IgD-negative memory B cell (primary cell): ENCODE measurements at regions not wholly inside any gene's neighbourhood (a gene's known extent, or its start where the extent isn't known, plus 50 kb on each side); places are given as distances from the start of the nearest gene placed in this dataset.

Source experiments
- H3K27ac Mint-ChIP-seq, 3 donors: one replicate each; pipeline ENCODE4 v1.8.0; 2020 to 2022; ENCODE audit warnings: mild to moderate bottlenecking in 3 of 3, mixed read lengths in 3 of 3, moderate library complexity in 1 of 3
- H3K27me3 Mint-ChIP-seq: one replicate; pipeline ENCODE4 v1.8.0; 2021; ENCODE audit warnings: mixed read lengths
- H3K36me3 Mint-ChIP-seq: one replicate; pipeline ENCODE4 v1.8.0; 2020; ENCODE audit warnings: mild to moderate bottlenecking, mixed read lengths
- H3K4me1 Mint-ChIP-seq, 3 donors: one replicate each; pipeline ENCODE4 v1.8.0; 2020 to 2022; ENCODE audit warnings: mixed read lengths in 3 of 3, mild to moderate bottlenecking in 1 of 3
- H3K4me3 Mint-ChIP-seq, 4 donors: one replicate each; pipeline ENCODE4 v1.8.0; 2020 to 2022; ENCODE audit warnings: mild to moderate bottlenecking in 4 of 4, mixed read lengths in 4 of 4, moderate library complexity in 3 of 4
- H3K9me3 Mint-ChIP-seq, 3 donors: one replicate each; pipeline ENCODE4 v1.8.0; 2020 to 2021; ENCODE audit warnings: mixed read lengths in 3 of 3, mild to moderate bottlenecking in 1 of 3

- Mint-ChIP-seq H3K27ac (no peak overlapping the region), H3K27me3 (peaks cover 2% of the 10 kb centered on the region), H3K9me3 (peaks cover 4 to 13% (median 7%) of the 10 kb centered on the region in 3 donors), H3K4me1 (no peaks in the 10 kb centered on the region), H3K4me3 (no peak overlapping the region), H3K36me3 (no peaks in the 10 kb centered on the region)
These were observed 254.1 kb upstream of the PROX1 start for GRCh38 chr1:213733705-213734104.

DNA sequence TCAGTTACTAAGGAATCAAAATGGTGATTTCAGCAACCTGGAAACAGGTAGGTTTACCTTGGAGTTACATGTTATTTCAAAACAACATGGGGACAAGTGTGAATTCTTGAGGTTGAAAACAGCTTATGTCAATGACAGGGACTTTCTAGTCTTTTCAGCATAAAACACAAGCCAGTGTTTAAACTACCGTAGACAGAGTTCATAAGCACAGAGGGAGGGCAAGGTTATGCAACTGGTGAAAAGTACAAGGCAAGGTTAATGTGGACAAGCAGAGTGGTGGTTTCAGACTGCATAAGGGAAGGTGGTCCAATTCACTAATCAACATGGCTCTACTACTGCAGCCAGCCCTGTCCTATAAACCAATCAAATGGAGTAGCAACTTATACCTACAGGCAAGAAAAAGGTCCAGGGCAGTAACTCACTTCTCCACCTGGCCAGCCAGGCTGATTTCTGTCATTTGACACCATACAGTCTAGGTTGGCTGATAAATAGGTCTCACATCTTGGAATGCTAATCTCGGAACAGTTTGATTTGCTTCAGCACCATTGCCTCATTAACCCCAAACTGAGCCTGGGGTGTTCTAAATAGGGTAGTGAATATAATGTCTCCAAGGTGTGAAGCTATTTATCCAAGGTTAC is 250.3 kb upstream of the PROX1 start:
- H3K9me3 Mint-ChIP-seq, result peaks cover 0 to 3% (median 2%) of the 10 kb centered on the region in 3 donors
- no peak overlapping the region for H3K27ac Mint-ChIP-seq
- no peak overlapping the region for H3K4me3 Mint-ChIP-seq
- H3K27me3 Mint-ChIP-seq, result peaks cover 2% of the 10 kb centered on the region
- no peaks in the 10 kb centered on the region for H3K4me1 Mint-ChIP-seq
- no peaks in the 10 kb centered on the region for H3K36me3 Mint-ChIP-seq

DNA sequence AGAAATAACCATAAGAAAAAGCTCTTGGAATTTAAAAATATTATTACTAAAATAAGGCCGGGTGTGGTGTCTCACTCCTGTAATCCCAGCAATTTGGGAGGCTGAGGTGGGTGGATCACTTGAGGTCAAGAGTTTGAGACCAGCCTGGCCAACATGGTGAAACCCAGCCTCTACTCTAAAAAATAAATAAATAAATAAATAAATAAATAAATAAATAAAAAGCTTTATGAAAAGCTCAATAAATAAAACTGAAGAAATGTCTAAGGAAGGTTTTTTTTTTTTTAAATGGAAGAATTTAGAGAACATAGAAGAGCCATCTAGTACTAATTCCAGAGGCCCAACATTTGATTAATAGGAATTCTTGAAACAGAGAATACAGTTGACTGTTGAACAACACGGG is 249.1 kb upstream of the PROX1 start:
- Mint-ChIP-seq H3K27ac (no peak overlapping the region), H3K4me3 (no peak overlapping the region), H3K4me1 (no peaks in the 10 kb centered on the region)

GRCh38 chr1:213742992-213743391 is 244.8 kb upstream of the PROX1 start:
- peaks cover 2% of the 10 kb centered on the region for H3K27me3 Mint-ChIP-seq
- no peak overlapping the region for H3K4me3 Mint-ChIP-seq
- peaks cover 0 to 5% (median 3%) of the 10 kb centered on the region in 3 donors for H3K9me3 Mint-ChIP-seq
- no peak overlapping the region for H3K27ac Mint-ChIP-seq
- no peaks in the 10 kb centered on the region for H3K4me1 Mint-ChIP-seq
- no peaks in the 10 kb centered on the region for H3K36me3 Mint-ChIP-seq

More for the DNA sequence above, 249.1 kb upstream of the PROX1 start:
- H3K36me3 Mint-ChIP-seq, result no peaks in the 10 kb centered on the region
- peaks cover 2% of the 10 kb centered on the region for H3K27me3 Mint-ChIP-seq
- H3K9me3 Mint-ChIP-seq, result peaks cover 0 to 3% (median 3%) of the 10 kb centered on the region in 3 donors

DNA sequence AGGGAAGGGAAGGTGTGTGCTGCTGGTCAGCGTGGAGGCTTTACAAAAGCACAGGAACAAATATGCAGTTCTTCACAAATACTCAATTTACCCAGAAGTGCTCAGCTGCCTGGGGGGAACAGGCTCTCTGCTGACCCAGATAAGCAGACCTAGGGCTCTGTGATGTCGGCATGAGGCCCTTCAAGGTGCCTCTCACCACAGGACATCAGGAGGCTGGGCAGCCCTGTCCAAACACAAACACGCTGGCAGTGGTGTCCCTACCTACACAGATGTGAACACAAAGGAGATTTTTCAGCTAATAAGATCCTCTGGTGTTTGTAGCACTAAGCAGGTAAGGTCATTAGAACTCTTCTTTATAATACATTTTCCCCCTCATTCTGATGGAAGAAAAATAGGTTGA is 243.0 kb upstream of the PROX1 start:
- no peak overlapping the region for H3K27ac Mint-ChIP-seq
- no peaks in the 10 kb centered on the region for H3K36me3 Mint-ChIP-seq
- H3K9me3 Mint-ChIP-seq, result peaks cover 0 to 3% (median 2%) of the 10 kb centered on the region in 3 donors
- H3K27me3 Mint-ChIP-seq, result no peaks in the 10 kb centered on the region
- no peak overlapping the region for H3K4me3 Mint-ChIP-seq
- no peaks in the 10 kb centered on the region for H3K4me1 Mint-ChIP-seq

DNA sequence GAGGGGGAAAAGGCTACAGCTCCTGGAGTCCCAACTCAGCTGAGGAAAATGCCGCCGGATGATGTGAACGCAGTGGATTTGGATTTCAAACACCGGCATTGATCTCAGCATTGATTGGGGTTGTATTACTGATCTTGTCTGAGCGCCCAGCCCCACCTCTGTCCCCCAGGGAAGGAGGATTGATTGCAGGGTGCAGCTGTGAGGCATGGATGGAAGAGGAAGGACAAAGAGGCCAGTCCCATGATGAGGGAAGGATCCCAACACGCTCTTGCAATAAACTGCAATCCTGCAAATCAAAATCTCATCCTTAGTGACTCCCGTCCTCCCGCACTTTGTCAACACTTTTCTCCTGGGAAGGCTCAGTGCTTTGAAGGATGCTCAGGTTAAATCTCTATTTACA is 242.3 kb upstream of the PROX1 start:
- Mint-ChIP-seq H3K4me1 (no peaks in the 10 kb centered on the region), H3K27me3 (no peaks in the 10 kb centered on the region), H3K9me3 (peaks cover 0 to 5% (median 2%) of the 10 kb centered on the region in 3 donors), H3K4me3 (no peak overlapping the region), H3K27ac (no peak overlapping the region), H3K36me3 (no peaks in the 10 kb centered on the region)

DNA sequence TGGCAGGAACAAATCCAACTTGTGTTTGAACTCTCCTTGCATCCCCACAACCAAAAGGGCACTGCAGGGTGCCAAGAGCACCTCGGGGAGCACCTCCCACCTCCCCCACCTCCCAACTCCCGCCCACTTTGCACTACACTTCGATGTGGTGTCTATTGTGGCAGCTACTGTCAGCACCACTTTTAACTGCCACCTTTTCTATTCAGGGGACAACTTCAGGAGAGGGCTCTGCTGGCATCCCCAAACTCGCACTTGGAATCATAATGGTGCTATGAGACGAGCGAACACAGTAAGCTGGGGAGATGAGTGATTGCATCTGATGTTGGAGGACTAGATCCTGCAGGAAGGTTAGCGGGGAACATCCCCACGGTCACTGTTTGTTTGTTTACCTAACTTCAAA is 238.2 kb upstream of the PROX1 start:
- H3K36me3 Mint-ChIP-seq, result no peaks in the 10 kb centered on the region
- no peak overlapping the region for H3K27ac Mint-ChIP-seq
- H3K27me3 Mint-ChIP-seq, result peaks cover 1% of the 10 kb centered on the region
- peaks cover 0 to 4% (median 0%) of the 10 kb centered on the region in 3 donors for H3K9me3 Mint-ChIP-seq
- no peaks in the 10 kb centered on the region for H3K4me1 Mint-ChIP-seq
- no peak overlapping the region for H3K4me3 Mint-ChIP-seq

GRCh38 chr1:213750231-213751063 is 237.3 kb upstream of the PROX1 start:
- H3K4me3 Mint-ChIP-seq, result no peak overlapping the region

GRCh38 chr1:213751064-213751397 is 236.7 kb upstream of the PROX1 start:
- Mint-ChIP-seq H3K9me3 (peaks cover 0 to 4% (median 0%) of the 10 kb centered on the region in 3 donors), H3K36me3 (no peaks in the 10 kb centered on the region), H3K4me1 (no peaks in the 10 kb centered on the region), H3K27ac (no peak overlapping the region), H3K27me3 (peaks cover 1% of the 10 kb centered on the region), H3K4me3 (no peak overlapping the region)

More at GRCh38 chr1:213750231-213751063, 237.3 kb upstream of the PROX1 start:
- H3K27ac Mint-ChIP-seq, result no peak overlapping the region
- H3K27me3 Mint-ChIP-seq, result peaks cover 1% of the 10 kb centered on the region
- H3K4me1 Mint-ChIP-seq, result no peaks in the 10 kb centered on the region
- no peaks in the 10 kb centered on the region for H3K36me3 Mint-ChIP-seq
- H3K9me3 Mint-ChIP-seq, result peaks cover 0 to 4% (median 0%) of the 10 kb centered on the region in 3 donors

DNA sequence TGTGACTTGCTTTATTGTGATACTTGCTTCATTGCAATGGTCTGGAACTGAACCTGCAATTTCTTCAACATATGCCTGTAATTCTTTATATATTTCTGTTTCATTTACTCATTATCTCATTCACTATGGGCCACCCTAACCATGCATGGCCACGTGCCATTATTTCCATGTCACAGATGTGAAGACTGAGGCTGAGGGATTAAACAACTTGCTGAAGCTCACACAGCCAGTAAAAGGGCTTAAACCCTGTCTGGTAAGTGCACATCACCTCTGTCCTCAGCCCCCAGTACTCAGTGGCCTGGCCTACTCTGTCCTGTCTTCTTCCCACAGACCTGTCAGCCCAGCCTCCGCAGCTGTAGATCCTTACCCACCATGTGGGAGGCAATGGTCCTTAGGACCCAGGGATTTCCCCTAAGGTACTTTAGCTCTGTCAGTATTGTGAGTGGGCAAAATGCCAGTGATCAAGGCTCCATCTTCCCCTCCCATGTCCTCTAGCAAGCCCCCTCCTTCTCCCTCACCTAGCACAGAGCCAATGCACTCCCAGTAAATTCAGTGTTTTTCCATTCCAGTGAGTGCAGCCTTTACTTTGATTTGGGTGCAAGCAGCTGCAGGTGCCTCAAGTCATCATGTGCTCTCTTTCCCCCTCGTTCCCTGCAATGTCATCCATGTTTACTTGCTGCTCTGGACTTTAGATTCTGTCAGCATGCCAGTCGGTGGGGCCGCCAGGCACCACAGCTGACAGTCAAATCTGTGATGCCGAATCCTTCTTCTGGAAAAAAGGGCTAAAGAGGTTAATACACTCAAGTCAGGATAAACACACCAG is 228.2 kb upstream of the PROX1 start:
- no peak overlapping the region for H3K27ac Mint-ChIP-seq
- no peaks in the 10 kb centered on the region for H3K27me3 Mint-ChIP-seq
- peaks cover 0 to 2% (median 0%) of the 10 kb centered on the region in 3 donors for H3K9me3 Mint-ChIP-seq
- no peaks in the 10 kb centered on the region for H3K36me3 Mint-ChIP-seq
- H3K4me1 Mint-ChIP-seq, result no peaks in the 10 kb centered on the region
- H3K4me3 Mint-ChIP-seq, result no peak overlapping the region

GRCh38 chr1:213761845-213762407 is 225.8 kb upstream of the PROX1 start:
- Mint-ChIP-seq H3K36me3 (no peaks in the 10 kb centered on the region), H3K27me3 (no peaks in the 10 kb centered on the region), H3K27ac (peak overlapping the region in 1 of 3 donors; percentile 23), H3K9me3 (peaks cover 0 to 3% (median 0%) of the 10 kb centered on the region in 3 donors), H3K4me1 (no peaks in the 10 kb centered on the region), H3K4me3 (no peak overlapping the region)

- Mint-ChIP-seq H3K4me1 (no peaks in the 10 kb centered on the region), H3K27me3 (no peaks in the 10 kb centered on the region), H3K27ac (no peak overlapping the region), H3K9me3 (peaks cover 0 to 2% (median 0%) of the 10 kb centered on the region in 3 donors), H3K36me3 (peaks cover 2% of the 10 kb centered on the region), H3K4me3 (no peak overlapping the region)
These were observed 220.1 kb upstream of the PROX1 start for GRCh38 chr1:213767683-213768082.

DNA sequence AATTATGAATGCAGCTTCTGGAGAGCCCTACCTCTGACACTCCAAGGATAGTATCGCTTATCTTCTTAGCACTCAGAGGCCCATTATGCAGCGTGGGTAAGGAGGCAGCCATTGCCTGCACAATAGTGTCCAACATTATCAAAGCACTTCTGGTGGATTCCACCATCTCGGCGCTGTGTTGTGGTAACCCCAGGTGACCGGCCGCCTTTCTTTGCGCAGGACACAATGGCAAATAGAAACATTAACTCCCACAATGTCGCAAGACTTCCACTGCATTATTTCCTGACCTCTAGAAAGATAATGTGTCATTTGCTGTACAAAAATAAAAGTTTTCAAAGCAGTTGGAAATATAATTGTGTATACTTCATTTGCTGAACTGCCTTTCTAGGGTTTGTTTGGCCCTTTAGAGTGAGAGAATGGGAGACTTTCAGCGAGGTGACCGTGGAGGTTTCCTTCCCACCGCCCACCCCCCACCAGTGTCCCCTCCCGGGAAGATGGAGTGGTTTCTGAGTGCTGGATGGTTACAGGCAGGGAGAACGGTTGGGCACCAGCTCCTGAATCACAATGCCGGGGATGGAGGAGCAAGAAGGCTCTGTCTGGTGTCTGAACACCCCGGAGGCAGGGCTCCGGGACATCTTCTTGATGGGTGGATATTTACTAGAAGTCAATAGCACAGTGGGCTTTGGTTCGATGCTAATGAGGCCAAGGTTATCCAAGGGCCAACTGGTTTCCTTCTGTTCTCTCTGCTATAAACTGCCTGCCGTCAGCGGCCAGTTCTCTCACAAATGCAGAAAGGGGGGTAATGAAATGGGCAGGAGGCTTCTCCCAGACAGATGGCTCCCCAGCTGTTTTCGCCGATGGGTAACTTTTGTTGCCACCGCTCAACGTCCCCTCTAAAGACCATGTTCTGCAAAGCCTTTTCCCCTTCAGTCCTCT is 215.4 kb upstream of the PROX1 start:
- no peaks in the 10 kb centered on the region for H3K27me3 Mint-ChIP-seq
- H3K9me3 Mint-ChIP-seq, result peaks cover 0 to 5% (median 0%) of the 10 kb centered on the region in 3 donors
- no peaks in the 10 kb centered on the region for H3K36me3 Mint-ChIP-seq
- no peak overlapping the region for H3K4me3 Mint-ChIP-seq
- no peak overlapping the region for H3K27ac Mint-ChIP-seq
- H3K4me1 Mint-ChIP-seq, result no peaks in the 10 kb centered on the region

DNA sequence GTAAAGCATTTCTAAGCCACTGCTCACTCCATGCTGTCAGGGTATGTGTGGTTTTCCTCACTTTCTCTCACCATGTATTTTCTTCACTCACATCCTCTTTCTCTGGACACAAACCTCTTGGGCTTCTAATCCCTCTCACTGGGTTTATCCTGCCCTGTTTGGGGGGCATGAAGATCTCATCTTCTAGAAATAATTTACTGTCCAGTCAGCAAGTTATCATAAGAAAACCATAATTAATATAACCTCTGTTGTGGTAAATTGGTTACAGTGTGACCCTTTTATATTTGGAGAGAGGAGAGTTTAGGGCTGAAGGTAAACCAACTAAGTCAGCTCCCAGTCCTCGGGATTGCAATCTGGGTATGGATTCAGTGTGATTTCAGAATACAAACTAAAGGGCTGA is 213.8 kb upstream of the PROX1 start:
- Mint-ChIP-seq H3K27me3 (no peaks in the 10 kb centered on the region), H3K36me3 (no peaks in the 10 kb centered on the region), H3K4me3 (no peak overlapping the region), H3K9me3 (peaks cover 0 to 5% (median 0%) of the 10 kb centered on the region in 3 donors), H3K4me1 (no peaks in the 10 kb centered on the region), H3K27ac (no peak overlapping the region)
